HT1080 (cell line): ENCODE measurements at regions not wholly inside any gene's neighbourhood (a gene's known extent, or its start where the extent isn't known, plus 50 kb on each side); places are given as distances from the start of the nearest gene placed in this dataset.

Source experiments
- DNase-seq: peaks from one replicate; pipeline ENCODE4 v3.0.0-alpha.2; 2015; ENCODE audit warnings: low read depth

DNA sequence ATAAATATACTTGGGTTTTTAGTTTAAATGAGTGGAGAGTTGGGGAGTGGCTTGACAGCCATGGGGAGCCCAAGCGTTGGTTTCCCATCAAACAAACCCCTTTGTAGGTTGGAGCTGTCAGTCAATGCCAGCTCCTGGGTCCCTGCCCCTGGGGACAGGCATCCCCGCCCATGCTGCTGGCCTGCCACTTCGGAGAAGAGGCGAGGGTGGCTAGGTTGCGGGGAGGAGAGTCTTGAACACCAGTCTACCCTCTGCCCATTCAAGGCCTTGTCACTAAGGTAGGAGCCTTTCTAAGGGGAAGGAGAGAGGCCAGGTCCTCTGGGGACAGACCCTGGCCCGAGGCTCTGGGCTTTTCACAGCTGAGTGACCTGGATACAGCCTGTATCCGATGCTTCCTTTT lies 211.9 kb upstream of the CADM1 start:
- no peak for DNase-seq

DNA sequence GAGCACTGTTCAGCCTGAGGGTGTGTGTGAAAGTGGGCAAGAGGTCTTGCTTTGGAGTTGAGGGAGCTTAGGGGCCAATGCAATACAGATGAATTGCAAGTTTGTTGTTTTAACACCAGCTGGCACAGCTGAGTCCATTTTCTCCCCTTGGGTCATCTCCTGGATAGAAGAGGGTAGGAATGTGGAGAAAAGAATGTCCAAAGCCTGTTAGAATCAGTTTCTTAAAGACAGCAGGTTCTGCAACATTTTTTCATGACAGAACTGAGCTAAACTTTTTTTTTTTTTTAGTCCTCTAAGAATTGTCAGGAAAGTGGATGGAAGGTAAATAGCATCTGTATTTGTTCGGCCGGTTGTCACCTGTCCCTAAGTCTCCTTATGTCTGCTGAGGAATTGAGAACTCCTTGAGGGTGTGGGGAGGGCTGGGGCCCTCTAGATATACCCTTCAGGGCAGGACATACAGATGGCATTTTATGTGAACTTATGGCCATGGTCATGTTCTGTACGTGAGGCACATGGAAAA lies 211.1 kb upstream of the CADM1 start:
- no peak for DNase-seq

DNA sequence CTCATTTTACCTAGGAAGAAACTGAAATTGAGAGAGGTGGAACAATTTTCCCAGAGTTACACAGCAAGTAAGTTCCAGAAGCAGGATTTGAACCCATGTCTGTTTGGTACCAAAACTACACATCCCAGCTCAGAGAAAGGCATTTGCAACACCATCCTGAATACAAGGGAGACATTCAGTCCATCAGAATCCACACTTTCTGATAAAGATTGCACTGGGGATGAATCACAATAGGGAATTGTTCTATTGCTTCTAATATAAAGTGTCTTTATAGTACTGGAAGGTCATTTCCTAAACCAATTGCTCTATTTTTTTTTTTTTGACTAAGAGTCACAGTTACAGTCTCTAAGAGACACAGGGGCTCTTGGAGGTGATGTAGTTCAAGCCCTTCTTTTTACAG lies 208.1 kb upstream of the CADM1 start:
- DNase-seq, result no peak

DNA sequence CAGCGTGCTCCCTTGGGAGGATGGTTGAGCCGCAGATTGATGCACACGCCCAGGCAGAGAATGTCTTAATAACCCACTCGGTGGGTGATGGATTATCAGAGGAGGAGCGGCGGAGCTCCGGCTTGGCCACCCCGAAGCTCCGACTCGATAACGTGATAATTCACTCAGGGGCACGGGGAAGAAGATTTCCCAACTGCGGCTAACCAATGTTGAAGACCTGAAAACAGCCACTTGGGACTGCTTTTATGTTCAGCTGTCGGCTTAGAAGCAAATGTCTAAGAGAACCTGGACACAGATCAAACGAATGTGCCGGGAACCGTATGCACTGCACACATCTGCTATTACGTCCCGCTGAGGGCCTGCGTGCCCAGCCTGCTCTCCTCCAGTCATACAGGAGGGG lies 206.8 kb upstream of the CADM1 start:
- no peak for DNase-seq

DNA sequence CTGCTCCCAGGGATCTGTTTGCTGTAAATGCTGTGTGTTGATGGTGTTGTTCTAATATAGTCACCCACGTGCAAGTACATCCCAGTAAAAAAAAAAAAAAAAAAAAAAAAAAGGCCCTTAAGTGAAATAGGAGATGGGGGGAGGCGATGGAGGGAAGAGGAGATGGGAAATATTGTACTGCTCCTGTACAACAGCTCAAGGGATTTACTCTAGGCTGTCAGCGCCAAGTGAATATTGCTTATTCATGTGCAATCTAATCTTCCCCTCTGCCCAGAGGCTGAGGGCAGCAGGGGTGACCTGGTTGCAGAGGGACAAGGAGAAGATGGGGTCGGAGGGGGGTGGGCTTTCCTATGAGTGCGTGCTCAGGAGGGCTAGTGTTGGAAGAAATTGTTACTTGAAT lies 206.2 kb upstream of the CADM1 start:
- DNase-seq, result no peak

DNA sequence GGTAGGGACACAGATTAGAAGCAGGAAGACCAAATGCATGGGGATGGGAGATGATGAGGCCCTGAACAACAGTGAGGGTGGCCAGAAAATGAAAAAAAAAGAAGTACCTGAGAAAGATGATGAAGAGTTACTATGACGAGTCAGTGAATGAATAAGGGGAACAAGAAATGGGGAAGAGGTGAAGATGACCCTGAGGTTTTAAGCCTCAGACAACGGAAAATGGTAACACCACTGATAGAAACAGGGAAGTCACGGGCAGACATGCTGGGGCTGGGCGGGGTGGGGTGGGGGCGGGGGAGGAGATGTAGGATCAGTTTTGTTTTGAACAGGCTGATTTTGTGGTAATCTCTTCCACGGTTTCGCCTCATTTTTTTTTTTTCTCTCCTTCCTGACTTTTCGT lies 205.1 kb upstream of the CADM1 start:
- no peak for DNase-seq

DNA sequence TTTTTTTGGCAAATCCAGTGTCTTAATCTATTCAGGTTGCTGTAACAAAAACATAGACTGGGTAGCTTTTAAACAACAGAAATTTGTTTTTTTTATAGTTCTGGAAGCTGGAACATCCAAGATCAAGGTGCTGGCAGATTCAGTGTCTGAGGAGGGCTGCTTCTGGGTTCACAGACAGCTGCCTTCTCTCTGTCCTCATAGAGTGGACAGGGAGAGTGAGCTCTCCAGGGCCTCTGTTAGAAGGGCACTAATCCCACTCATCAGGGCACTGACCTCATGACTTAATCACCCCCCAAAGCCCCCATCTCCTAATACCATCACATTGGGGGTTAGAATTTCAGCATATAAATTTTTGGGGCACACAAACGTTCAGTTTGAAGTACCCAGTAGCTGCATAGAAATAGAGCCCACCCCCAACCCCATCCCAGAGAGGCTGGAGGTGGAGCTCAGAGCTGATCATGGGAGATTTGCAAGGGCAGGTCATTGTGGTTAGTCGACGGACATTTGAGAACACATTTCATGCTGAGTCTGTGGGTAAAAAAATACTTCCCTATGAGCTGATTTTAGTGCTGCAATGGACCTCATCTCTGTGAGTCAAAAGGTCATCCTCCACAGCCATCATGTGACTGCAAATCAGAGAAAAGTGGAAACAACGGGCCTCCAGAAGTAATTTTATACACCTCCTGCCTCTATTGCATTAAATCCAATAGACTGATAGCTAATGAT lies 203.1 kb upstream of the CADM1 start:
- DNase-seq, result no peak

DNA sequence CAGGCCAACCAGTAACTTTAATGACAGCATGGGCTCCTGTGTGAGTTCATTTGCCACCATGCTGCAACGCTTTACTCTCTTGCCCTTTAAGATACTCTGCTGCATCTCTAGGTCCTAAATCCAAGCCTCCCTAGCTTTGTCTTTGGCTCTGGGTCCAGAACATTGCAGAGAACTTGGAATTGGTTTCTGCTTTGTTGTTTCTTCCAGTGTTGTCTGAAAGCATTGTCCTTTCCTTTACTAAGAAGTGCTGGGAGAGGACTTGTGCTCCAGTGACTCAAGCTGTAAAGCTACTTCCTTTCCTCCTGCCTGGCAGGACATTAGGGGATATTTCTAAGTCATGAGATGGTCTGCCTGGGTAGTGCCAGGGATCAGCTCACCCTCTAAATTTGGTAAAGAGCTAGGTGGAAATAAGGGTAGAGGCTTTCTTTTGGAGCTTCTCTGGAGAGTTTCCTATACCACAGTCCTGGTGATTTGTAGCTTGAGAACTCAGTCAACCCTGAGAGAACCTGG lies 202.5 kb upstream of the CADM1 start:
- no peak for DNase-seq

DNA sequence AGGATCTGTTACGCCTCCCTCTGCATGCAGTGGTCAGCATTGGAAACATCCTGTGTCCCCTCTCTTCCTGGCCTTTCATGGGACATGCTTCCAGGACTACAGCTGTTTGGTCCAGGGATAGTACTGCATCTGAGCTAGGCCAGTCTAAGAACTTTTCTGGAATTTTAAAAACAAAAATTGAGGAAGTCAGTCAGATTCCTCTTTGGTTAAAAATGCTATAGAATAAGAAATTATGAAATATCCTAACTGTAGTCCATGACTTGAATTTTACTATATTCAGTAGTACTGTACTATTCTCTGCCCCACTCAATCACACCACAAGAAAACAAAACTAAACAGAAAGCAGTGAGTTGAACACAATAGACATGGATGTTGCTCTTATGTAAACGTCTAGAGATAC lies 201.0 kb upstream of the CADM1 start:
- DNase-seq, result no peak

DNA sequence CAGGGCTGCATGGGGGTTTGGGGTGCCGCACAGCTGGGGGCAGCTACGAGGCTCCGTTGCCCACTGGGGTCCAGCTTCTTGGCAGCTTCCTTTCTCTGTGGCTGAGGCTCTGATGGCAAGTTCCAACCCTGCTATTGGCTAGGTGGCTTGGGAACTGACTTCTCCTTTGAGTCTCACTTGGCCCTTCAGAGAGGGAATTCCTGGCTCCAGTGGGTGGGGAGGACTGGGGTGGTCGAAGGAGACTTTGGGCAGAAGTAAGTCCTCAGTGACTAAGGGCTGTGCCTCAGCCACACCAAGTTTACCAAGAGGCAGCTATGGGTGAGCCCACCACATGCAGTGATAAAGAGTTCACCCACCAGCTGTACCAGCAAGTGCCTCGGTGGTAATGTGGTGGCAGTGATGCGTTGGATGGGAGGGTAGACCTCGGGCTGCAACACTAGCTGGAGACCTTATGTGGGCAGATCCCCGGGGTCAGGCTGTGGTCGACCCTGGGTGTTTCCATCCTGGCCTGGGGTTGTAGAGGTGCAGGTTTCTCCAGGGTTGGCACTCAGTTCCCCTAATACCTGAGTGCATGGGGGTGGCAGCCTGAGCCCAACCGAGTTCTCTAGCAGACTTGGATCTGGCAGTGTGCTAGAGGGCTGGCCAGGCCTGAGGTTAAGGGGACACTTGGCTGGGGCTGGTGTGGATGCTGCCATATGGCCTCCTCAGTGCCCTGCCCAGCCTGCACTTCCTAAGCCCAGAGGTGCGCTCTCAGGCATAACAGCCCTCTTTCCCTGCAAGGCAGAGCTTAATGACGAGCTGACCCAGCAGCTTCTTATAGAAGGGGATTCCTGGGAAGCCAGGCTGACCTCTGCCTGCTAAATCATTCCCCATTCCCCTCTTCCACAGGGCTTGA lies 197.0 kb upstream of the CADM1 start:
- DNase-seq, result no peak

DNA sequence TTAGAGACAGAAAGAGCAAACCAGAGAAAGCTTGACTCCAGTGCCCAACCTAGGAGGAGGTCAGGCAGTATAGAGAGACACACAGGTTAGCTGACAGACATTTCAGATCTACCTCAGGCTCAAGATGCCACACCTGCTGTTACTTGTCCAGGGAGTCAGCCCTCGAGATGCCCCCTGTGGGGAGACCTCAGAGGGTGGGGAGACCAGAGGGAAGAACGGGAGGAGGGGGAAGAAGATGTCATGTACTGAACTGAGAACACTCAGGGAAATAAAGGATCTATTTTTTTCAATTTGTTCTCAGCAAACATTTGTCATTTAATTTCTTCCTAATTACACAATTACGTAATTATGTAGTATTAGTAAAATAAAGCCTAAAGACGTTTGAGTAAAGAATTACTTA lies 196.3 kb upstream of the CADM1 start:
- DNase-seq, result no peak

DNA sequence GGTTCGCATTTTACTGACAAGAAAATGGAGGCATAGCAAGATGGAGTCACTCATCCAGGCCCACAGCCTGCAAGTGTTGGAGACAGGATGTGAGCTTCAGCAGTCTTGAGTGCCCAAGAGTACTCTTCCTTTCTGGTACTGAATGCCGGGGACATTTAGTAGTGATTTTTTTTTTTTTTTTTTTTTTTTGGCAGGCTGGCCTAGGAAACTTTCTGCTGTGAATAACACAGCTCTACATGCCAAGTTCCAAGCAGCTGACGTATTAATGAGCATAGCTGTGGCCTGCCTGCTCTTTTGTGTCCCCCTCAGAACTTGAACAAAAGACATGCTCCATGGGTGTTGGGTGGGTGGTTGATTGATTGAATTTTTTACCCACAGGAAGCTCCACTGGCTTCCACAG lies 195.5 kb upstream of the CADM1 start:
- DNase-seq, result no peak

DNA sequence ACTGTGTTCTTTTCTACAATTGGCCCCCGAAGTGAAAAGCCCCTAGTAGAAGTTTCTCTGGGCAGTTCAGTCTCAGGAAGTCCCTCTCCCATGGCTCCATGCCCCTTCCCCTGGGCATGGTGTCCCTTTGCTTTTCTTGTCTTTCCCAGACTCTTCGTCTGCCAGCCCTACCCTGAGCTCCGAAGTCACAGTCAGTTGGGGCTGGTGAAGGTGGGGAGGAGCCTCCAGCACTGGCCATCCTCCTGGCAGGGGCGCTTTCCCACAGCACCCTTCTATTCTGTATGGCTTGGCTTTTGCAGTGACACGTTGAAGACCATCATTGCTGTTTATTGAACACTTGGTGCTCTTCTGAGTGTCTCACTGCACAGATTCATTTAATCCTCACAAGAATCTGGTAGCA lies 195.1 kb upstream of the CADM1 start:
- no peak for DNase-seq

DNA sequence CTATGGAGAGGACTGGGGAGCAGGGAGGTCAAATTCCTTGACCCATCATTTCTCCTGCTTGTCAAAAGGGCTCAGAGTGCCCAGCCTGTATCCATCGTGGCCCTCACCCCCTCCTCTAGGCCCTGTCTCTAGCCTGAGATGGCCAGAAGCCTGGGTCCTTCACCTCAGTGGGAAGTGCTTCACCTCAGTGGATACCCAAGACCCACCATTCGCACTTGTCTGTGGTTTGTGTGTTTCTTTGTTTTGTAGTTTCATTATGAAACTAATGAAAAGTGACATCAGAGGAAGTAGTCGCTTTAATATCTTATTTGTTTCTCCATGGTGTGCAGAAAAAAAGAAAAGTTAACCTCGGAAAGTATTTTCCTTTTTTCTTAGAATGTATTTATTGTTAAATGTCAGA lies 194.0 kb upstream of the CADM1 start:
- DNase-seq, result no peak

DNA sequence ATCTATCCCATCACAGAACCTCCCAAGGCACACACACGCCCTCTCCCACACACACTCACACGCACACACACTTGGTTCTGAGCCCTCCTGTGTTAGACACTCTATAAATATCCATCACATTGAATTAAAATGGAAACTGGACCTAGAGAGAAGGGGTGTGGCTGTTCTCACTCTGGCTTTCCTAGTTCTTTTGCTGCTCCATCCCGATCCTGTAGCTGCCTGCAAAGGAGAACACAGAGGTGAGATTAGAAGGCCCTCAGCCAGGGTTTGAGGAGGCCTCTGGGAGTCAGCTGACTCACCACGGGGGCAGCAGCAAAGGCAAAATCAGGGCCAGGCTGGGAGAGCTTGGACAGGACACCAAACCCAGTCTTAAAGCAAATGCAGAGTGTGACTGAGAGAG lies 192.3 kb upstream of the CADM1 start:
- DNase-seq, result no peak

DNA sequence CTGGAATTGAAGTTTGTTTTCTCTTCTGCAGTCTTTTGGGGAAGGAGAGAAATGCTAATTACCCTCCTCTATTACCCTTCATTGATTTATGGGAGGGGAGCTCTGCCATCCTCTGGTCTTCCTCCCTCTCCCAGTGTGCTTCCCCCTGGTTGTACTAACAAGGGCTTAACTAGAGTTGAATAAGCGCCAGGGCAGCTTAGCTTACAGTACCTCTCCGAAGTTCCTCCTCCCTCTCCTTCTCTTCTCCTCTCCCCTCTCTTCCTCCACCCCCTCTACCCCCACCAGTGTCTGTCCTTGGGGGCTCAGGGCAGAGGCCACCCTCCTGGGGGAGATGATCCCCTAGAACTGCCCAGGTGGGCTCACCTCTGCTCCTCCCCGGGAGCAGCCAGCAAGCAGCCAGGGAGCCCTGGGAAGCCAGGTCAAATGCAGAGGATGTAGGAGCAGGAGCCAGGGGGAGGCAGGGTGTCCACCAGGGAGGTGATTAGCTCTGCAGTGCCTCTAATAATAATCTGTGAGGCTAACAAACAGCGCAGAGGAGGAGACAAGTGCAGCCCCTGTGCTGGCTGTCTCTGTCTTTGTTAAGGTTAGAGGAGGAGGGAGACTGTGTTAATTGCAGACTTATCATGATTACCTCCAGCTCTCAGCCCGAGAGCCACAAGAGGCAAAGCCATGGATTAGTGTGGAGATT lies 191.6 kb upstream of the CADM1 start:
- no peak for DNase-seq

DNA sequence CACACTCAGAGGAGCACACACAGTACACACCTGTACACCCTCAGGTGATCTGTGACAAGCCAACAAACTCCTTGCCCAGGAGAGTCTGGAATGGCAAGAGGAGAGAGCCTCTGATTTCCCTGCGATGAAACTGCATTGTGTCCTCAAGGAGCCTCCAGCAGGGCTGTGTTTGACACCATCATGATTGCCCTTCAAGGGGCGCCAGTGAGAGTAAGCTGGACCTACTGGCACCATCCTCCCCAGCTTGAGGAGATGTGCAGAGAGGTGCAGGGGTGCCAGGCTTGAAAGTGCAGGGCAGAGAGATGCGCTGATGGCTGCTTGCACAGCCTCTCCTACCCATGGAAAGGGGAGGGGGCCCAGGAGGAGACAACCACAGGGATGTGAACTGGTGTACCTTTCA lies 188.8 kb upstream of the CADM1 start:
- no peak for DNase-seq

DNA sequence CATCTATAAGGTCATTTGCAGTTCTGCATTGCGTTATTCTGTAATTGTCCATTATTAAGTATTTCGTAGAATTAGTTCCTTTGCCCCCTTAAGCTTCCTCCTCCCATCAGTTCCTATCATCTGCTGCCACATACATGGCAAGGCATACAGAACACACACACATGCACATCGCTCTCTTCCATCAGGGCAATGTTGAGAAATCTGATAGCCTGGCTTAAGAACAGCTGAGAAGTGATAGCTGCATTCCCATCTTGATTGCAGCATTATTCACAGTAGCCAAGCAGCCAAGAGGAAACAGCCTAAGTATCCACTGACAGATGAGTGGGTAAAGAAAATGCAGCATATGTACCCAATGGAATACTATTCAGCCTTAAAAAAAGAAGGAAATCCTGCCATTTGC lies 186.8 kb upstream of the CADM1 start:
- DNase-seq, result no peak

DNA sequence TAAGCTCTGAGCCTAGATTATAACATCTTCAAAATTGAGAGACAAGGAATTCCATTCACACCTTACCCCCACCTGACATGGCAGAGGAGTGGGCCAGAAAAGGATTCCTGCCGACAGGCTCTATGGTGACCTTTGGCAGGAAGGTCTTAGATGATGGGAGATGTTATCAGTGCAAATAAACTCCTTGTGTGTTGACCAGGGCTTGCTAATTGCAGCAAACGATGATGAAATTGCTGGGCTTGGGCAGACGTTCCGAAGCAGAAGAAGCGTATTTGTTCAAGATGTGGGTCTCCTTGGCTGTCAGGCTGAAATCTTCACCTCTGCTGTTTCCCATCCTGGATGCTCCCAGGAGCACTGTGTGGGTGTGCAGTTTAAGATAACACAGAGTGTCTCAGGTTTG lies 183.7 kb upstream of the CADM1 start:
- no peak for DNase-seq

DNA sequence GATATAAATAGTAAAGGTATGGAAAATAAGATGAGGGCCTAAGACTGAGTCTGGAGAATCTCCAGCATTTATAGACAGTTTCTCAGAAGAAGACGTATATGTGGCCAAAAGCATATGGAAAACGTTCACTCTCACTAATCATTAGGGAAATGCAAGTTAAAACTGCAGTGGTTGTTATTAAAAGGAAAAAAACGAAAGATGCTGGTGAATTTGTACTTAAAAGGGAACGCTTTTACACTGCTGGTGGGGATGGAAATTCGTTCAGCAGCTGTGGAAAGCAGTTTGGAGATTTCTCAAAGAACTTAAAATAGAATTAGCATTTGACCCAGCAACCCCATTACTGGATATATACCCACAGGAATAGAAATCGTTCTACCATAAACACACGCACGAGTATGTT lies 180.5 kb upstream of the CADM1 start:
- DNase-seq, result no peak

DNA sequence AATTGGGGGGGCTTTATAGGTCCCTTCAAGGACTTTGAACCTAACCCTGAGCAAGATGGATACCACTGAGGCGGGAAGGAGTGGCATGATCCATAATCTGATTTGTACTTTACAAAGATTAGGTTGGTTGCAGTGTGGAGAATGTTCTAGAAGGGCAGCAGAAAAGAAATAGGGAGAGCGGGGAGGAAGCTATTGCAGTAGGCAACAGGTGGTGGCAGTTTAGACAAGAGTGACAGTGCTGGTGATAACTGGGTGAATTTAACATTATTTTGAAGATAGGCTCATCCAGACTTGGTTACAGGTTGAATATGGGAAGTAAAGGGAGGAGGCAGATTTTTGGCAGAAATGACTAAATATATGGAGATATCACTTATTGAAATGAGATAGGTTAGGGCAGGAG lies 179.9 kb upstream of the CADM1 start:
- no peak for DNase-seq

DNA sequence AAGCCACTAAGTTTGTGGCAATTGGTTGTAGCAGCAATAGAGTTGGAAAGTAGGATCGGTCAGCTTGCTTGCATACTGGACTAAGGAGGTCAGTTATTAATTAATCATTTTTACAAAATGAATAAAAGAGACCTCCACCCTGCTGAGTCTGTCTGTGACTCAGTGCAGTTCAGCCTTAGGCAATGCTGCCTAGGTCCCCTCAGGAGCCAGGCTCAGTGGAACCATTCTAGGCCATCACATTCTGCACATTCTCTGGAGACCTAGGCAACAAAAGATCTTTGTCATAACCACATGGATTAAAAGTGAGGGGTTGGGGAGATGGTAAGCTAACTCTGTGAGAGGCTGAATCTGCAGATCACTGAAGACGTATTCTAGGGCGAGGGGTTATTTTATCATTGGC lies 178.7 kb upstream of the CADM1 start:
- no peak for DNase-seq
